SJCRH30 (cell line): ENCODE measurements at regions not wholly inside any gene's neighbourhood (a gene's known extent, or its start where the extent isn't known, plus 50 kb on each side); places are given as distances from the start of the nearest gene placed in this dataset.
"Not testable (repeated sequence)": the region's sequence is repeated elsewhere in the genome, so short reads cannot be mapped to it uniquely, and the experiment has no call there.

Experiments used
- DNase-seq, 2 experiments: peaks; one replicate each; pipeline ENCODE4 v3.0.0-alpha.2; 2015 to 2020
- H3K27ac ChIP-seq: fragments of 250-450 bp; sonication (Bioruptor Pico); 2 replicates; pipeline ENCODE4 v1.5.1; 2020; ENCODE audit warnings: mild to moderate bottlenecking, moderate library complexity
- H3K27me3 ChIP-seq: fragments of 250-450 bp; sonication (Bioruptor Pico); 2 replicates; pipeline ENCODE4 v1.5.1; 2020; ENCODE audit warnings: mild to moderate bottlenecking, moderate library complexity
- H3K36me3 ChIP-seq: fragments of 250-450 bp; sonication (Bioruptor Pico); 2 replicates; pipeline ENCODE4 v1.5.1; 2020; ENCODE audit warnings: mild to moderate bottlenecking, moderate library complexity
- H3K4me1 ChIP-seq: fragments of 250-450 bp; sonication (Bioruptor Pico); 2 replicates; pipeline ENCODE4 v1.5.1; 2020; ENCODE audit warnings: mild to moderate bottlenecking, moderate library complexity
- H3K4me3 ChIP-seq: fragments of 250-450 bp; sonication (Bioruptor Pico); 2 replicates; pipeline ENCODE4 v1.5.1; 2020; ENCODE audit warnings: mild to moderate bottlenecking, moderate library complexity
- H3K9me3 ChIP-seq: fragments of 250-450 bp; sonication (Bioruptor Pico); replicated peaks from 2 replicates; pipeline ENCODE4 v1.5.1; 2020; ENCODE audit warnings: mild to moderate bottlenecking, moderate library complexity

DNA sequence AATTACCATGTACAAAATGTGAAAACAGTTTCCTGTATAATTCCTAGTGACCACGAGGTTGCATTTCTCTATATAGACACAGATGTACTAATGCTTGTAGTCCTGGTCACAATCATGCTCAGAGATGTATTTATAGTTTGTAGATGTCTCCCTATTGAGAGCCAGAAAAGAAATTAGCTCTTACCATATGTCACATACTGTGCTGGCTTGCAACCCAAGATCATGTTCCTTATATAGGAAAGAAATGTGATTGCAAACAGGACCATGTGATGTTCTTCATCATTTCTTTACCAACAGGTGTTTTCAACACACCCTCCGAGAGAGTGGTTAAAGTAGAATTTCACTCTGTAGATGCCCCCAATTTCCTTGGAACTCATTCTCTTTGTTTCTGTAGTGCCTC, 369.4 kb downstream of the CBLN4 start:
- Histone ChIP-seq H3K4me3 (no peak overlapping the region), H3K4me1 (no peaks in the 10 kb centered on the region), H3K9me3 (no peaks in the 10 kb centered on the region), H3K27ac (no peak overlapping the region), H3K36me3 (no peaks in the 10 kb centered on the region), H3K27me3 (peaks cover 7% of the 10 kb centered on the region)
- no peak for DNase-seq

DNA sequence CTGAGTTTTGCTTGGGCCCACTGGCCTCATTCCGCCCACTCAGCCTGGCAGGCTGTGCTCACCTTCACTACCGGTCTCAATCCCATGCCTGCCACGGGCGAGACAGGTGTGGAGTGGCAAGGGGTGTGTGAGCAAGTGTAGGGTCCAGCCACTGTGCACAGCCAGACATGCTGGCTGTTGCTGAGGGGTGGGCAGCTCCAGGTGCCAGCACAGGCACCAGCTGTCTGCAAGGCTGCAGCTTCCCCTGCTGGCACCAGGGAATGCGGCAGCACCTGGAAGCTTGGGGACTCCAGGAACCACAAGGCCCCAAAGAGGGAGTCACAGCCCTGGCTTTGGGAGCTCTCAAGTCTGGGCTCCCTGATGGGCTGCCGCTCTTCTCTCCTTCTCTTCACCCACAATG, 372.7 kb downstream of the CBLN4 start:
- no peak for DNase-seq
- Histone ChIP-seq H3K4me1 (no peaks in the 10 kb centered on the region), H3K4me3 (no peak overlapping the region), H3K27me3 (no peaks in the 10 kb centered on the region; the same call in 1 of the 2 replicates), H3K27ac (no peak overlapping the region), H3K9me3 (no peaks in the 10 kb centered on the region), H3K36me3 (no peaks in the 10 kb centered on the region)

DNA sequence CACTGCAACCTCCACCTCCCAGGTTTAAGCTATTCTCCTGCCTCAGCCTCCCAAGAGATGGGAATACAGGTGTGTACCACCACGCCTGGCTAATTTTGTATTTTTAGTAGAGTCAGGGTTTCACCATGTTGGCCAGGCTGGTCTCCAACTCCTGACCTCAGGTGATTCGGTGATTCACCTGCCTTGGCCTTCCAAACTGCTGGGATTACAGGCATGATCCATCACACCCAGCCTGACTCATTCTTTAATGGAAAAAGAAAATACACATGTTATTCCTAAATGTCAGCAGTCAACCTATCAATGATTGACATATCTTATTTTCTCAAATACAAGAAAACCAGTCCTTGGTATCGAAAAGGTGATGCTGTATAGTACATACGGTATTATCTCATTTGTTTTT, 376.2 kb downstream of the CBLN4 start:
- H3K4me1 ChIP-seq, H3K9me3 ChIP-seq, H3K27me3 ChIP-seq, DNase-seq, H3K4me3 ChIP-seq, H3K36me3 ChIP-seq, H3K27ac ChIP-seq: not testable (repeated sequence)

DNA sequence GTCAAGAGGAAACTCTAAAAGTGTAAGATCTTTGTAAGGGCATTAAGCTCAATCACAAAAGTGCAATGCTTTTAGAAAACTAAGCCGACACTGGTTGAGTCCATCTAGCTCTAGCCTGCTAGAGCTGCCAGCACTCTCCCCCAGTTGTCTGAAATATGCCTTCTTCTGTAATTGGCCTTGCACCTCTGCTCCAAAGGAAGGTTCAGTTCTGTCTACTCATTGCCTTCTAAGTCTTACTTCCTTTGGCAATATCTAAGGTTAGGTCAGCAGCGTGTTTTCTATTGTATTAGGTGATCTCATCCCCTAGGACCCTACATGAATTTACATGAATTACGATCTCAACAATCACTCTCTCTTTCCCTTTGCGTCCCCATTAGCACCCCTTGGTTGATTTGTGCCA, 378.6 kb downstream of the CBLN4 start:
- H3K36me3 ChIP-seq, result no peaks in the 10 kb centered on the region
- H3K27ac ChIP-seq, result no peak overlapping the region
- no peak for DNase-seq
- H3K4me3 ChIP-seq, result no peak overlapping the region
- no peaks in the 10 kb centered on the region; the same call in 1 of the 2 replicates for H3K27me3 ChIP-seq
- no peaks in the 10 kb centered on the region for H3K4me1 ChIP-seq
- no peaks in the 10 kb centered on the region for H3K9me3 ChIP-seq

DNA sequence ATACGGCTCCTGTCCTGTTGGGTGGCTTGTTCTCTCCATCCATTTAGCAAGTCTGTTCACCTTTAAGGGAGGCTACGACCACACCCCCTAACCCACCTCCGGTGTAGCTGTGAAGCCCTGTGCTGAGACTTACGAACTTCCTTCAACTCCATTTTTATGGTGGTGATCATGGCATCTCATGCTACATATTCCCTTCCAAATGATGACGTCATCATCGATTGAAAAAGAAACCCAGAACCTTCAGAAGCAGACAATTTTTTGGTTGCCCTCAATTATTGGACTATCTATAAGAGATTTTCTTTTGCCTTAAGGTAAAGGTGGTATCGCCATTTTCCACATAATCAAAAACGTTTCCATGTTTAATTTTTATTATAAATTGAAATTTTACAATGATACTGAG, 389.0 kb downstream of the CBLN4 start:
- DNase-seq, result no peak
- Histone ChIP-seq H3K27me3 (no peaks in the 10 kb centered on the region; the same call in 1 of the 2 replicates), H3K27ac (no peak overlapping the region), H3K36me3 (no peaks in the 10 kb centered on the region), H3K4me3 (no peak overlapping the region), H3K9me3 (no peaks in the 10 kb centered on the region), H3K4me1 (no peaks in the 10 kb centered on the region)

DNA sequence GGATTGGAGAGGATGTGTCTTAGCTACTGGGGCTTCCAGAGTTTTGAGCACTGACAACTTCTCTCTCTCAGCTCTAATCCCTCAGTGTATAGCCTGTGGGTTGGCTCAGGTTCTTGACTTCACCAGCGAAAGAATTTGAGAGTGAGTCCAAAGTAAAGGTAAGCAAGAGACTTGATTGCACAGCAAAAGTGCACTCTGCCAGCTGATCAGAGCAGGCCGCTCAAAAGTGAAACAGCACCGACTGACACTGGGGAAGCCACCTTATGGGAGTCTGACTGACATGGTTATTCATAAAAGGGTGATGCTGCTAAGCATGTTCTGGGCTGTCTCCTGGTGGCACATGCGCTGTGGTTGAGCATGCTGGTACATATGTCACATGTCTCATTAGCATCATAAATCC, 389.5 kb downstream of the CBLN4 start:
- H3K36me3 ChIP-seq, result no peaks in the 10 kb centered on the region
- H3K4me3 ChIP-seq, result no peak overlapping the region
- H3K9me3 ChIP-seq, result no peaks in the 10 kb centered on the region
- H3K27ac ChIP-seq, result no peak overlapping the region
- H3K4me1 ChIP-seq, result no peaks in the 10 kb centered on the region
- no peaks in the 10 kb centered on the region; the same call in none of the 2 replicates for H3K27me3 ChIP-seq
- DNase-seq, result no peak

DNA sequence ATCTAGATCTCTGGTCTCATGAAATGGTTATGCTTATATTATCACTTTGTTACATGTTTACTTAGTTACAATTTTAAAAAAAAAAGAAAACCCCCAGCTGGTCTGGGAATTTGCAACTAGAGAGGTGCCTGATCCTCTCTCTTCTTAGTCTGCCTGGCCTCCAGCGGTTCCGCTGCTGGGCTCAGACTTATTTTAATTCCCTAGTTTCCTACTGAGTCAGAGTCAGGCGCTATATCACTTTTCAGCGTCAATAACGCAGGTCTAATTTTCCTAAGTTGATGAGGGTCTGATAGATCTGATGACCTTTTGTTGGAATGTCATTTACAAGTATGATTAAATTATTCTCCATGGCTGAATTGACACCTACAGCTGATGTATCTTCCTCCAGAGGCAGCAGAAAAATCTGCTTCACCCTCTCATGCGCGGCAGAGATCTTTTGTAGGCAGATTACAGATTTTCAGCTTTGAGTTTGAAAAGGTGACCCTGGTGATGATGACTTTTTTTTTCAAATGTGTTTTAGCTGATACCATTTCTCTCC, 391.0 kb downstream of the CBLN4 start:
- H3K27ac ChIP-seq, result no peak overlapping the region
- H3K9me3 ChIP-seq, result no peaks in the 10 kb centered on the region
- H3K36me3 ChIP-seq, result no peaks in the 10 kb centered on the region
- no peaks in the 10 kb centered on the region for H3K4me1 ChIP-seq
- H3K4me3 ChIP-seq, result no peak overlapping the region
- DNase-seq, result no peak
- H3K27me3 ChIP-seq, result no peaks in the 10 kb centered on the region; the same call in none of the 2 replicates

DNA sequence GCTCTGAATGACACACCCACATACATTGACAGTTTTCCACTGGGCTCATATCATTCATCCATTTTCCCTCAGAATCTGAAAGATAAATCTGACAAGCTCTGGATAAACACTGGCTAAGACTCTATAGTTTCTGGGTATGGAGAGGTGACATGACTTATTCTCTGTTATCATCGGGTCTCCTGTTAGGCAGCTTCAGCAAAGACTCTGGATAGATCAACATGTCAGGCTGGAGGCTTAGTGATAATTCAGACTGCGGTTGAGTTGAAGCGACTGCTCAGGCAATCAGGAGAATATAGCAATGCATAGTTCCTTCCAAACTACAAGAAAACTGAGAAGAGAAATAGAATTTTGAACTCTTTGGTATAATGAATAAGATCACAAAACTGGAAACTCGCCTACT, 394.6 kb downstream of the CBLN4 start:
- Histone ChIP-seq H3K4me1 (no peaks in the 10 kb centered on the region), H3K9me3 (no peaks in the 10 kb centered on the region), H3K36me3 (no peaks in the 10 kb centered on the region), H3K27me3 (no peaks in the 10 kb centered on the region; the same call in none of the 2 replicates), H3K4me3 (no peak overlapping the region), H3K27ac (no peak overlapping the region)
- no peak for DNase-seq

DNA sequence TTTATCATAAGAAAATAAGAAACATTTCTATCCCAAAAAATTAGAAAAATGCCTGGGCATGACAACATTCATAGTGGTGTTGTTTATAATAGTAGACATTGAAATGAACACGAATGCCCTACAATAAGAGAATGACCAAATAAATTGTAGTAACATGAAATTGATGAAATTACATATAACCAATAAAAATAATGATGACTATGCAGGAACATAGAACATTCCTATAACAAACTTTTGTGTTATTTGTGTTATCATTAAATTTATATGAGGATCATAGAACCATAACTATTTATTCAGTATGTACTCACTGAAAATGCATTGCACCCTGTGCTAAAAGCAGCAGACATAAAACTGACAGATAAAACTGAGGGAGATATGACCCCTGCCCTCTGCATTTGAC, 399.7 kb downstream of the CBLN4 start:
- no peak for DNase-seq
- Histone ChIP-seq H3K27me3 (peaks cover 3% of the 10 kb centered on the region), H3K27ac (no peak overlapping the region), H3K9me3 (no peaks in the 10 kb centered on the region), H3K4me1 (no peaks in the 10 kb centered on the region), H3K36me3 (no peaks in the 10 kb centered on the region), H3K4me3 (no peak overlapping the region)

DNA sequence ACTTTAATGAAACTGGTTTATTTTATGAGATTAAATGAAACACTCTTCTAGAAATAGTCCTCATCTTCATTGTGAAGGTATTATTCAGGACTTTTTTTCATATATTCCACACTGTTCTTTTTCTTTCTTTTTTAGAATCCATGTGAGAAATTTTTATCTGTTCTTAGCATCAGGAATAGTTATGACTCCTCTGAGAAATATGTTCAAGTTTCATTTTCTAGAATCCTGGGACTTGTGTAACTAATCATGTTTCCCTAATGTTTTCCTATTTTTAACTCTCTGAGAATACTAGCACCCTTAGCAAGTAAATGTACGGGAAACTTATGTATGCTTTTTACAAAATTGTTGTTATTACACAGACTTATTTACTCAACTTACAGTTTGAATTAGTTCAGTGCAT, 407.8 kb downstream of the CBLN4 start:
- H3K4me1 ChIP-seq, result no peaks in the 10 kb centered on the region
- H3K9me3 ChIP-seq, result no peaks in the 10 kb centered on the region
- no peak overlapping the region for H3K27ac ChIP-seq
- no peaks in the 10 kb centered on the region for H3K36me3 ChIP-seq
- no peak for DNase-seq
- no peaks in the 10 kb centered on the region; the same call in 1 of the 2 replicates for H3K27me3 ChIP-seq
- H3K4me3 ChIP-seq, result no peak overlapping the region

DNA sequence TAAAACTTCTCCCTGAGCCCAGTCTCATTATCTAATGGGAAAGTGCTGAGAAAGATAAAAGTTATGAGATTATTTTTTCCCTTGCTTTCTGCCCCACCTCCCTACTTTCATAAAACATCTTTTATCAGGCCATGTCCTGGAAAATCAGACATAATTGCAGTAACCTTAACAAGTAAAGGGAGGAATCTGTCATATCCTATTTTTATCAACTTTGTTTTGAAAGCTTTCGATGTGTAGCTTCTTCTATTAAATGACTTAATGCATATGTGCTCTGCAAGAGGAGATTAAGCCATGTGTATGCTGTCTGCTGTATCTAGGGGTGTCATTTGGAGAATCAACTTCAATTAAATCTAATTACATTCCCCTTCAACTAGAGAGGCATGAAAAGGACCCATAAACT, 408.9 kb downstream of the CBLN4 start:
- no peak for DNase-seq
- no peak overlapping the region for H3K27ac ChIP-seq
- H3K4me3 ChIP-seq, result no peak overlapping the region
- no peaks in the 10 kb centered on the region for H3K36me3 ChIP-seq
- no peaks in the 10 kb centered on the region; the same call in none of the 2 replicates for H3K27me3 ChIP-seq
- no peaks in the 10 kb centered on the region for H3K4me1 ChIP-seq
- H3K9me3 ChIP-seq, result no peaks in the 10 kb centered on the region

DNA sequence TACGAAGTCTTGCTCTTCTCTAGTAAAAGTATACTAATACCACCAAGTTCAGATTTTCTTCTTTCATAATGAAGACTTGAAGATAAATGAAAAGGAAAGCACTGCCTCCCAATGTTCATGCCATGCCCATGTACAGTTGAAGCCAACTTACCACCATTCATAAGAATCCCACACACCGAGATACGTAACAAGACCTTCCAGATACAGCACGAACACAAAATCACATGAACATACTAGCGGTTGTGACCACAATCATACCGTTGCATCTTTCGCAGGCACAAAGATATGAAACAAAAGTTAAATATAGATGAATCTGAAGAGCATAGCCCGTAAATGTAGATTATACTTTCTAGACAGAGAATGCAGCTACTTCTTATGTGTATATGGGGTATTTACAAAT, 412.5 kb downstream of the CBLN4 start:
- no peaks in the 10 kb centered on the region for H3K36me3 ChIP-seq
- H3K27me3 ChIP-seq, result no peaks in the 10 kb centered on the region; the same call in none of the 2 replicates
- no peak for DNase-seq
- no peaks in the 10 kb centered on the region for H3K4me1 ChIP-seq
- no peak overlapping the region for H3K4me3 ChIP-seq
- no peak overlapping the region for H3K27ac ChIP-seq
- H3K9me3 ChIP-seq, result no peaks in the 10 kb centered on the region

DNA sequence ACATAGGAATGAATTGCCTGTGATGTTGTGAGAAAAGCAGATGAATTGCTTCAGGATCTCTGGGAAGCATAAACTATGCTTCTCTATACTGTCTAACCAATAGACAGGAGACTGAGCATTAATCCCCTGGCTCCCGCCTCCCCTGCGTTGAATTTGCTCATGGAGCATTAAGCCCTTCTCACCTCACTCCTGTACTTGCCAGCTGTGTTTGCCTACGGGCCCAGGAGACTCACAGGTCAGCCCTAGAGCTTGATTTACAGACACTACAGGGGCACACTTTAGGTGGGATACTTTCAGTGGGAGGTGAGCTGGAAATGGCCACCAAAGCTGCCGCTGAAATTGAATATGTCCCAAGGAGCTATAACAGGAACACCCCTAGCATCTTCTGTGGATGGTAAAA, 418.7 kb downstream of the CBLN4 start:
- H3K4me1 ChIP-seq, result no peaks in the 10 kb centered on the region
- no peak overlapping the region for H3K4me3 ChIP-seq
- no peak overlapping the region for H3K27ac ChIP-seq
- H3K27me3 ChIP-seq, result no peaks in the 10 kb centered on the region; the same call in none of the 2 replicates
- DNase-seq, result no peak
- no peaks in the 10 kb centered on the region; the same call in 1 of the 2 replicates for H3K9me3 ChIP-seq
- H3K36me3 ChIP-seq, result no peaks in the 10 kb centered on the region

DNA sequence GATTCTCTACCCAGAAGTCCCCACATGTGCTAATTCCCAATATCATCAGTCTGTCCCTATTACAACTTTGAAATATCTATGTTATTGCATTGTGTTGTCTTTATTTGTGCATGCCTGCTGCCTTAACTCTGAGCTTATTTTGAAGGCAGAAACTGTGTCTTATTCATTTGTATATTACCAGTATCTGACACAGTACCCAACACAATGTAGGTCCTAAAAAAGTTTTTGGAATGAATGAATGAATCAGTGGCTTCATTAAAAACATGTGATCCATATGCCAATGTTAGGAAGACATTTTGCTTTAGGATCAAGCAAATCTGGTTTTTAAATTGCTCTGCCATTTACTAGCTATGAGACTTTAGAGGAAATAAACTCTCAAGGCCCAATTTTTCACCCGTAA, 420.4 kb downstream of the CBLN4 start:
- Histone ChIP-seq H3K27ac (no peak overlapping the region), H3K9me3 (no peaks in the 10 kb centered on the region; the same call in 1 of the 2 replicates), H3K27me3 (no peaks in the 10 kb centered on the region; the same call in none of the 2 replicates), H3K4me3 (no peak overlapping the region), H3K4me1 (no peaks in the 10 kb centered on the region), H3K36me3 (no peaks in the 10 kb centered on the region)
- DNase-seq, result no peak

DNA sequence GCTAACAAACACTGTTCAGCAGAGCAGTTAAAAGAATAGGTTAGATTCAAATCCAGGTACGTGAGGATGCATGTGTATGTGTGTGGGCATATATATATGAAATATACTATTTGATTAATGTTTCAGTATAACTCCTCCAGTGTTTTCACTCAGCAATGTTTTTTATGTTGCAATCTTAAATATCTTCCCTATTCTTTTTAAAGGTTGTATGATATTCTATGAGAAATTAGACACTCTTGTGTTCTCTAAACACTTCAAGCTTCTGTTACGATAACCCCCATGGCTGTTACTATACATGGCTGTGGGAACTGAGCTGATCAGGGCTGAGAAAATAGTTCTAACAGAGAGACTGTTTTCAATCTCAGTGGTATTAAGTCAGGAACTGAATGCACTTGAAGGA, 421.0 kb downstream of the CBLN4 start:
- Histone ChIP-seq H3K27ac (no peak overlapping the region), H3K4me3 (no peak overlapping the region), H3K9me3 (no peaks in the 10 kb centered on the region; the same call in 1 of the 2 replicates), H3K4me1 (no peaks in the 10 kb centered on the region), H3K27me3 (no peaks in the 10 kb centered on the region; the same call in none of the 2 replicates), H3K36me3 (no peaks in the 10 kb centered on the region)
- DNase-seq, result no peak

DNA sequence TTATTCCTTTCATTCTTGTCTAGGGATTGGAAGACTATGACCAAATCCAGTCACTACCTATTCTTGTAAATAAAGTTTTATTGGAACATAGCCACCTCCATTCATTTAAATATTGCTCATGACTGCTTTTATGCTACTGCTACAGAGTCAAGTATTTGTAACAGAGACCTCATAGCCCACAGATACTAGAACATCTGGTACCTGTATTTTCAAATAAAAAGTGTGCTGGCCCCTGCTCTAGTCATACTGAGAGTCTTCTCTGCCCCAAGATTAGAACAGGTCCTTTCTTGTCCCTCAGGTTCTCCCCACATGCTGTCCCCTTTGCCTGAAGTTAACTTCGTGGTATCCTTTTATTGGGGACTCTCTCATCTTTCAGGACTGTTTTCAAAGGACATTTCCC, 422.3 kb downstream of the CBLN4 start:
- DNase-seq, result no peak
- H3K27ac ChIP-seq, result no peak overlapping the region

More for the DNA sequence above, 422.3 kb downstream of the CBLN4 start:
- Histone ChIP-seq H3K9me3 (no peaks in the 10 kb centered on the region; the same call in 1 of the 2 replicates), H3K36me3 (no peaks in the 10 kb centered on the region), H3K4me1 (no peaks in the 10 kb centered on the region), H3K4me3 (no peak overlapping the region), H3K27me3 (no peaks in the 10 kb centered on the region; the same call in 1 of the 2 replicates)
